Sigmoid colon (tissue), 4 donors: ENCODE measurements at regions not wholly inside any gene's neighbourhood (a gene's known extent, or its start where the extent isn't known, plus 50 kb on each side); places are given as distances from the start of the nearest gene placed in this dataset.

Experiments used
- CTCF ChIP-seq, 4 experiments: fragments of 450-650 bp in 3 of 4; fragments of 200-600 bp in 1 of 4; IDR thresholded peaks; one replicate each; pipeline ENCODE4 v1.5.1; 2016 to 2019; ENCODE audit warnings: antibody characterized with exemption in 4 of 4, mild to moderate bottlenecking in 3 of 4, moderate library complexity in 2 of 4
- EP300 ChIP-seq, 4 donors: sonication (generic); formaldehyde crosslinking; IDR thresholded peaks; one replicate each; pipeline ENCODE4 v1.6.1; 2017; ENCODE audit warnings: antibody characterized with exemption in 4 of 4

- TF ChIP-seq CTCF (IDR thresholded peaks at IDR 0.05) (no peak), EP300 (IDR thresholded peaks at IDR 0.05) (no peak)
Observed at GRCh38 chr2:126764686-126765265, 108.8 kb downstream of the GYPC start.
